ENCODE measurements at regions not wholly inside any gene's neighbourhood (a gene's known extent, or its start where the extent isn't known, plus 50 kb on each side); places are given as distances from the start of the nearest gene placed in this dataset.

GRCh38 chr7:125661677-125662076, 732.1 kb upstream of the POT1 start (continued):
- TF ChIP-seq OTX1 (CRISPR knock-in tag; IDR thresholded peaks at IDR 0.05), result no peak
- no peak for TF ChIP-seq MXI1 (IDR thresholded peaks at IDR 0.05; ENCODE audit: low read depth, low read length)
- no peak for TF ChIP-seq SRSF9 (IDR thresholded peaks at IDR 0.05; ENCODE audit: borderline replicate concordance, low read depth, low read length)
- TF ChIP-seq TRIM28 (IDR thresholded peaks at IDR 0.05), result no peak
- TF ChIP-seq STAG1 (CRISPR knock-in tag; IDR thresholded peaks at IDR 0.05; ENCODE audit: borderline replicate concordance), result no peak
- TF ChIP-seq CBFA2T2 (conservative IDR thresholded peaks at IDR 0.05), result peak; percentile 93
- TF ChIP-seq SMARCA4 (IDR thresholded peaks at IDR 0.05), result peak; percentile 56
- TF ChIP-seq ZEB2 (IDR thresholded peaks at IDR 0.05), result peak; percentile 64; the same call in 1 of the 2 replicates
- TF ChIP-seq, protein P1, sequence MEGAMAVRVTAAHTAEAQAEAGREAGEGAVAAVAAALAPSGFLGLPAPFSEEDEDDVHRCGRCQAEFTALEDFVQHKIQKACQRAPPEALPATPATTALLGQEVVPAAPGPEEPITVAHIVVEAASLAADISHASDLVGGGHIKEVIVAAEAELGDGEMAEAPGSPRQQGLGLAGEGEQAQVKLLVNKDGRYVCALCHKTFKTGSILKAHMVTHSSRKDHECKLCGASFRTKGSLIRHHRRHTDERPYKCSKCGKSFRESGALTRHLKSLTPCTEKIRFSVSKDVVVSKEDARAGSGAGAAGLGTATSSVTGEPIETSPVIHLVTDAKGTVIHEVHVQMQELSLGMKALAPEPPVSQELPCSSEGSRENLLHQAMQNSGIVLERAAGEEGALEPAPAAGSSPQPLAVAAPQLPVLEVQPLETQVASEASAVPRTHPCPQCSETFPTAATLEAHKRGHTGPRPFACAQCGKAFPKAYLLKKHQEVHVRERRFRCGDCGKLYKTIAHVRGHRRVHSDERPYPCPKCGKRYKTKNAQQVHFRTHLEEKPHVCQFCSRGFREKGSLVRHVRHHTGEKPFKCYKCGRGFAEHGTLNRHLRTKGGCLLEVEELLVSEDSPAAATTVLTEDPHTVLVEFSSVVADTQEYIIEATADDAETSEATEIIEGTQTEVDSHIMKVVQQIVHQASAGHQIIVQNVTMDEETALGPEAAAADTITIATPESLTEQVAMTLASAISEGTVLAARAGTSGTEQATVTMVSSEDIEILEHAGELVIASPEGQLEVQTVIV (CRISPR knock-in tag; IDR thresholded peaks at IDR 0.05; ENCODE audit: borderline replicate concordance), result no peak
- peak; percentile 63; the same call in 1 of the 2 replicates for TF ChIP-seq DPF2 (IDR thresholded peaks at IDR 0.05)
- TF ChIP-seq CTCF (IDR thresholded peaks at IDR 0.05 in 2 of 3, conservative IDR thresholded peaks at IDR 0.05 in 1 of 3; ENCODE audit: insufficient read depth in 2 of 3, low read depth in 1 of 3, low read length in 3 of 3), result no peak
- peak; percentile 74; the same call in 1 of the 2 replicates for TF ChIP-seq EP300 (IDR thresholded peaks at IDR 0.05; ENCODE audit: low read length)
- TF ChIP-seq, protein P2, sequence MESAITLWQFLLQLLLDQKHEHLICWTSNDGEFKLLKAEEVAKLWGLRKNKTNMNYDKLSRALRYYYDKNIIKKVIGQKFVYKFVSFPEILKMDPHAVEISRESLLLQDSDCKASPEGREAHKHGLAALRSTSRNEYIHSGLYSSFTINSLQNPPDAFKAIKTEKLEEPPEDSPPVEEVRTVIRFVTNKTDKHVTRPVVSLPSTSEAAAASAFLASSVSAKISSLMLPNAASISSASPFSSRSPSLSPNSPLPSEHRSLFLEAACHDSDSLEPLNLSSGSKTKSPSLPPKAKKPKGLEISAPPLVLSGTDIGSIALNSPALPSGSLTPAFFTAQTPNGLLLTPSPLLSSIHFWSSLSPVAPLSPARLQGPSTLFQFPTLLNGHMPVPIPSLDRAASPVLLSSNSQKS (CRISPR knock-in tag; IDR thresholded peaks at IDR 0.05), result no peak
- peak; percentile 39 to 57; a peak in 3 of 4 replicates for TF ChIP-seq NRF1 (conservative IDR thresholded peaks at IDR 0.05 in 1 of 2, IDR thresholded peaks at IDR 0.05 in 1 of 2)
- no peak for TF ChIP-seq NFYB (IDR thresholded peaks at IDR 0.05; ENCODE audit: extremely low read depth, insufficient read length)
- TF ChIP-seq KDM2B (CRISPR knock-in tag; IDR thresholded peaks at IDR 0.05), result no peak
- no peak for TF ChIP-seq VEZF1 (CRISPR knock-in tag; IDR thresholded peaks at IDR 0.05)
